ENCODE measurements at regions not wholly inside any gene's neighbourhood (a gene's known extent, or its start where the extent isn't known, plus 50 kb on each side); places are given as distances from the start of the nearest gene placed in this dataset.

DNA sequence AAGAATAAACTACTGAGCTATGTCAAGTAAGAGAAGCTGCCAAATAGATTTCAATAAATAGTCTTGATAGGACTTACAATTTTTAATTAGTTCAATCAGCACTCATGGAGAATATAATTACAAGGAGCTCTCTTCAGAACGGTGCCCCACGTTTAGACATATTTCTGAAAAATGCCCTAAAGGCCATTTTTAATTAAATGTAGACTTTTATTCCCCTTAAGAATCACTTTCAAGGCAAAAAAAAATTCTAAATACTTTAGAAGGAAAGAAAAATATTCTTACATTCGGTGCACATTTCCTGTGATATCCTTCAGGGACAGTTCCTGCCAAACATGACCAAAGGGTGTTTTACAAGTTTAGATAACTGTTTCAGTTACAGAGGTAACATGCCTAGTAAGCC is 202.5 kb upstream of the CDH7 start:
- no peak overlapping the region for H3K4me2 ChIP-seq (ENCODE audit: low read depth, low read length)
- H3K27me3 ChIP-seq (ENCODE audit: control insufficient read depth in 1 of 2, insufficient read depth in 2 of 2, low read length in 2 of 2) = no peaks in the 10 kb centered on the region
- no peak overlapping the region for H2AFZ ChIP-seq (ENCODE audit: low read length)
- H3K36me3 ChIP-seq (replicated peaks in 1 of 2; ENCODE audit: control insufficient read depth in 1 of 2, insufficient read depth in 2 of 2, low read length in 2 of 2) = no peaks in the 10 kb centered on the region
- H3K27ac ChIP-seq (ENCODE audit: extremely low read length, insufficient read depth, low read length) = no peak overlapping the region
- no peak overlapping the region for H3K4me3 ChIP-seq (replicated peaks in 1 of 3; ENCODE audit: insufficient read depth in 1 of 3, low read depth in 2 of 3, low read length in 3 of 3)
- intact Hi-C loops (cut with micrococcal nuclease; ENCODE audit: unreplicated experiment) (no loop called here), in situ Hi-C loops (cut with HindIII; ENCODE audit: extremely low pct_ligation_motif_present, low pct_unique_long_range_greater_than_20kb) (no loop called here)
- WGBS (ENCODE audit: low lambda C conversion rate) = 0% methylated on average over 3 of the region's 3 CpGs
- FAIRE-seq = no peak
- H3K4me1 ChIP-seq (ENCODE audit: insufficient read depth, low read length) = no peaks in the 10 kb centered on the region
- ATAC-seq = no peak
- H4K20me1 ChIP-seq (ENCODE audit: insufficient read depth, low read length) = no peaks in the 10 kb centered on the region
- no TSS peak for BruUV-seq (replicated peaks)
- TF ChIP-seq, protein P1, sequence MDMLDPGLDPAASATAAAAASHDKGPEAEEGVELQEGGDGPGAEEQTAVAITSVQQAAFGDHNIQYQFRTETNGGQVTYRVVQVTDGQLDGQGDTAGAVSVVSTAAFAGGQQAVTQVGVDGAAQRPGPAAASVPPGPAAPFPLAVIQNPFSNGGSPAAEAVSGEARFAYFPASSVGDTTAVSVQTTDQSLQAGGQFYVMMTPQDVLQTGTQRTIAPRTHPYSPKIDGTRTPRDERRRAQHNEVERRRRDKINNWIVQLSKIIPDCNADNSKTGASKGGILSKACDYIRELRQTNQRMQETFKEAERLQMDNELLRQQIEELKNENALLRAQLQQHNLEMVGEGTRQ (IDR thresholded peaks at IDR 0.05; ENCODE audit: low read depth, low read length) = no peak
- TF ChIP-seq, protein P1 (CRISPR knock-in tag; IDR thresholded peaks at IDR 0.05; ENCODE audit: borderline replicate concordance) = no peak
- no peak for TF ChIP-seq FOXA1 (IDR thresholded peaks at IDR 0.05)
- TF ChIP-seq FOXA1 (CRISPR knock-in tag; IDR thresholded peaks at IDR 0.05) = no peak
- no peak for TF ChIP-seq SAFB2 (CRISPR knock-in tag; IDR thresholded peaks at IDR 0.05; ENCODE audit: borderline replicate concordance, low read depth)
- no peak for TF ChIP-seq ZNF274 (CRISPR knock-in tag; IDR thresholded peaks at IDR 0.05)
- TF ChIP-seq MYNN (CRISPR knock-in tag; IDR thresholded peaks at IDR 0.05; ENCODE audit: low read depth) = no peak
- TF ChIP-seq, protein P2, sequence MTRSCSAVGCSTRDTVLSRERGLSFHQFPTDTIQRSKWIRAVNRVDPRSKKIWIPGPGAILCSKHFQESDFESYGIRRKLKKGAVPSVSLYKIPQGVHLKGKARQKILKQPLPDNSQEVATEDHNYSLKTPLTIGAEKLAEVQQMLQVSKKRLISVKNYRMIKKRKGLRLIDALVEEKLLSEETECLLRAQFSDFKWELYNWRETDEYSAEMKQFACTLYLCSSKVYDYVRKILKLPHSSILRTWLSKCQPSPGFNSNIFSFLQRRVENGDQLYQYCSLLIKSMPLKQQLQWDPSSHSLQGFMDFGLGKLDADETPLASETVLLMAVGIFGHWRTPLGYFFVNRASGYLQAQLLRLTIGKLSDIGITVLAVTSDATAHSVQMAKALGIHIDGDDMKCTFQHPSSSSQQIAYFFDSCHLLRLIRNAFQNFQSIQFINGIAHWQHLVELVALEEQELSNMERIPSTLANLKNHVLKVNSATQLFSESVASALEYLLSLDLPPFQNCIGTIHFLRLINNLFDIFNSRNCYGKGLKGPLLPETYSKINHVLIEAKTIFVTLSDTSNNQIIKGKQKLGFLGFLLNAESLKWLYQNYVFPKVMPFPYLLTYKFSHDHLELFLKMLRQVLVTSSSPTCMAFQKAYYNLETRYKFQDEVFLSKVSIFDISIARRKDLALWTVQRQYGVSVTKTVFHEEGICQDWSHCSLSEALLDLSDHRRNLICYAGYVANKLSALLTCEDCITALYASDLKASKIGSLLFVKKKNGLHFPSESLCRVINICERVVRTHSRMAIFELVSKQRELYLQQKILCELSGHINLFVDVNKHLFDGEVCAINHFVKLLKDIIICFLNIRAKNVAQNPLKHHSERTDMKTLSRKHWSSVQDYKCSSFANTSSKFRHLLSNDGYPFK (CRISPR knock-in tag; IDR thresholded peaks at IDR 0.05; ENCODE audit: borderline replicate concordance) = no peak
- TF ChIP-seq ZNF629 (CRISPR knock-in tag; conservative IDR thresholded peaks at IDR 0.05) = no peak
- TF ChIP-seq, protein P3, sequence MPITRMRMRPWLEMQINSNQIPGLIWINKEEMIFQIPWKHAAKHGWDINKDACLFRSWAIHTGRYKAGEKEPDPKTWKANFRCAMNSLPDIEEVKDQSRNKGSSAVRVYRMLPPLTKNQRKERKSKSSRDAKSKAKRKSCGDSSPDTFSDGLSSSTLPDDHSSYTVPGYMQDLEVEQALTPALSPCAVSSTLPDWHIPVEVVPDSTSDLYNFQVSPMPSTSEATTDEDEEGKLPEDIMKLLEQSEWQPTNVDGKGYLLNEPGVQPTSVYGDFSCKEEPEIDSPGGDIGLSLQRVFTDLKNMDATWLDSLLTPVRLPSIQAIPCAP (CRISPR knock-in tag; IDR thresholded peaks at IDR 0.05; ENCODE audit: low read depth) = no peak
- CTCF ChIA-PET (ENCODE audit: low intra/inter-chr PET ratio, low total read pairs) = no interaction called here
- no peaks in the 10 kb centered on the region for H3K79me2 ChIP-seq (ENCODE audit: insufficient read depth, low read length)
- no peaks in the 10 kb centered on the region for H3K9me3 ChIP-seq (ENCODE audit: low read length)
- no peak overlapping the region for H3K9ac ChIP-seq (ENCODE audit: insufficient read depth, low read depth, low read length)
- no peak for DNase-seq (ENCODE audit: low spot score)
- POLR2A ChIA-PET = no interaction called here
